ENCODE measurements at regions not wholly inside any gene's neighbourhood (a gene's known extent, or its start where the extent isn't known, plus 50 kb on each side); places are given as distances from the start of the nearest gene placed in this dataset.

DNA sequence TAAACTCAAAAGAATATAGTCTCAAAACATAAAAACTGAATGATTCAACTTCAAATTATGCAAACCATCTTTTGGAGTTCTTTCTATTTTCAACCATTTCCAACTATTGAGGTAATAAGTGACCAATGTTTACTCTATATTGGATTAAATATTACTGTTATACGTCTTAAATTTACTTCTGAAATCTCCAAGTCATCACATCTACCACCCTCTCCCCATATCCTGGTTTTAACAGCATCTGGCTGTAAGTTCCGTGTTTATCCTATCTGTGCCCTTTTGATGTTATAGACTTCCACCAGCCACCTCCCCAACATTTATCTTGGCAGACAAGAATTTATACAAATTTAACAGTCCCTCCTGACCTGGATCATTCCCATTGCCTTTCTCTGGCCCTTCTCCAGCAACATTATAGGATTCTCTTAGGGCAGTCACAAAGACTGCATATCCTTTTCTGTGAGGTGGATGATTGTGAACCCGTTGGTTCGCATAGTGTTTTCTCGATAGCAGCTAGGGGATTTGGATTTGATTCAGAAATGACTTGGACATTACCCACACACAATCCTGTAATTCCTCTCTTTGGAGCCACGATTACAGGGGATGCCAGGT is 313.4 kb upstream of the FMN2 start:
- intact Hi-C loops (cut with micrococcal nuclease), result no loop called here
- Mint-ChIP-seq H3K4me3 (no peak overlapping the region), H3K27ac (no peak overlapping the region), H3K36me3 (no peaks in the 10 kb centered on the region), H3K27me3 (ENCODE audit: low read depth in 3 of 3) (no peaks in the 10 kb centered on the region), H3K4me1 (no peaks in the 10 kb centered on the region), H3K9me3 (peaks cover 3 to 12% (median 7%) of the 10 kb centered on the region in 7 donors)
- no peak overlapping the region for H3K4me3 ChIP-seq (replicated peaks in 1 of 3; ENCODE audit: low read depth in 2 of 3, low read length in 3 of 3)
- H3K4me2 ChIP-seq (replicated peaks; ENCODE audit: extremely low read depth, low read length, poor library complexity, severe bottlenecking), result no peak overlapping the region
- no peak overlapping the region for H2AFZ ChIP-seq (ENCODE audit: insufficient read depth, low read depth, low read length, poor library complexity, severe bottlenecking)
- no peaks in the 10 kb centered on the region for H4K20me1 ChIP-seq (ENCODE audit: insufficient read depth, low read length)
- no peak for DNase-seq
- no peak overlapping the region for H3K9ac ChIP-seq (ENCODE audit: insufficient read depth, low read length, poor library complexity, severe bottlenecking)
- TF ChIP-seq, protein P1, sequence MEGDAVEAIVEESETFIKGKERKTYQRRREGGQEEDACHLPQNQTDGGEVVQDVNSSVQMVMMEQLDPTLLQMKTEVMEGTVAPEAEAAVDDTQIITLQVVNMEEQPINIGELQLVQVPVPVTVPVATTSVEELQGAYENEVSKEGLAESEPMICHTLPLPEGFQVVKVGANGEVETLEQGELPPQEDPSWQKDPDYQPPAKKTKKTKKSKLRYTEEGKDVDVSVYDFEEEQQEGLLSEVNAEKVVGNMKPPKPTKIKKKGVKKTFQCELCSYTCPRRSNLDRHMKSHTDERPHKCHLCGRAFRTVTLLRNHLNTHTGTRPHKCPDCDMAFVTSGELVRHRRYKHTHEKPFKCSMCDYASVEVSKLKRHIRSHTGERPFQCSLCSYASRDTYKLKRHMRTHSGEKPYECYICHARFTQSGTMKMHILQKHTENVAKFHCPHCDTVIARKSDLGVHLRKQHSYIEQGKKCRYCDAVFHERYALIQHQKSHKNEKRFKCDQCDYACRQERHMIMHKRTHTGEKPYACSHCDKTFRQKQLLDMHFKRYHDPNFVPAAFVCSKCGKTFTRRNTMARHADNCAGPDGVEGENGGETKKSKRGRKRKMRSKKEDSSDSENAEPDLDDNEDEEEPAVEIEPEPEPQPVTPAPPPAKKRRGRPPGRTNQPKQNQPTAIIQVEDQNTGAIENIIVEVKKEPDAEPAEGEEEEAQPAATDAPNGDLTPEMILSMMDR (IDR thresholded peaks at IDR 0.05), result no peak
- H3K36me3 ChIP-seq (replicated peaks in 1 of 2; ENCODE audit: control insufficient read depth in 1 of 2, insufficient read depth in 2 of 2, low read length in 2 of 2), result no peaks in the 10 kb centered on the region
- peaks cover 4 to 7% of the 10 kb centered on the region in 2 donors for H3K9me3 ChIP-seq (replicated peaks in 1 of 2; ENCODE audit: control insufficient read depth in 1 of 2, insufficient read depth in 1 of 2, low read length in 2 of 2)
- H3K4me1 ChIP-seq (ENCODE audit: control insufficient read depth in 1 of 2, insufficient read depth in 2 of 2, low read length in 2 of 2), result no peaks in the 10 kb centered on the region
- 92% methylated on average over 1 of the region's 6 CpGs for whole genome bisulfite sequencing (ENCODE audit: insufficient coverage)
- H3K79me2 ChIP-seq (ENCODE audit: insufficient read depth, low read length), result no peaks in the 10 kb centered on the region
- H3K27ac ChIP-seq (ENCODE audit: low read depth in 1 of 2, low read length in 2 of 2), result no peak overlapping the region
- no peaks in the 10 kb centered on the region for H3K27me3 ChIP-seq (ENCODE audit: control insufficient read depth in 2 of 2, insufficient read depth in 2 of 2, low read length in 2 of 2)

DNA sequence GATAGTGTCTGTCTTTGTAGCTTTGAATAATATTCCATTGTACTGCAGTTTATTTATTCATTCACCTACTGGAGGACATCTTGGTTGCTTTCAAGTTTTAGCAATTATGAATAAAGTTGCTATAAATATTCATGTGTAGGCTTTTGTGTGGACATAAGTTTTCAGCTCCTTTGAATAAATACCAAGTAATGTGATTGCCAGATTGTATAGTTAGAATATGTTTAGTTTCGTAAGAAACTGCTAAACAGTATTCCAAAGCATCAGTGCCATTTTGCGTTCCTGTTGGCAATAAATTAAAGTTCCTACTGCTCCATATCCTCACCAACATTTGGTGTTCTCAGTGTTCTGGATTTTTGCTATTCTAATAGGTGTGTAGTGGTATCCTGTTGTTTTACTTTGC is 311.7 kb upstream of the FMN2 start:
- Histone ChIP-seq H3K9ac (ENCODE audit: insufficient read depth, low read length, poor library complexity, severe bottlenecking) (no peak overlapping the region), H3K79me2 (ENCODE audit: insufficient read depth, low read length) (no peaks in the 10 kb centered on the region), H3K4me1 (ENCODE audit: control insufficient read depth in 1 of 2, insufficient read depth in 2 of 2, low read length in 2 of 2) (no peaks in the 10 kb centered on the region), H3K4me3 (replicated peaks in 1 of 3; ENCODE audit: low read depth in 2 of 3, low read length in 3 of 3) (no peak overlapping the region), H3K36me3 (replicated peaks in 1 of 2; ENCODE audit: control insufficient read depth in 1 of 2, insufficient read depth in 2 of 2, low read length in 2 of 2) (no peaks in the 10 kb centered on the region), H3K27ac (ENCODE audit: low read depth in 1 of 2, low read length in 2 of 2) (no peak overlapping the region), H2AFZ (ENCODE audit: insufficient read depth, low read depth, low read length, poor library complexity, severe bottlenecking) (no peak overlapping the region), H3K9me3 (replicated peaks in 1 of 2; ENCODE audit: control insufficient read depth in 1 of 2, insufficient read depth in 1 of 2, low read length in 2 of 2) (peaks cover 4 to 7% of the 10 kb centered on the region in 2 donors), H3K4me2 (replicated peaks; ENCODE audit: extremely low read depth, low read length, poor library complexity, severe bottlenecking) (no peak overlapping the region), H3K27me3 (ENCODE audit: control insufficient read depth in 2 of 2, insufficient read depth in 2 of 2, low read length in 2 of 2) (no peaks in the 10 kb centered on the region), H4K20me1 (ENCODE audit: insufficient read depth, low read length) (no peaks in the 10 kb centered on the region)
- TF ChIP-seq, protein P1 (IDR thresholded peaks at IDR 0.05), result no peak
- H3K27ac Mint-ChIP-seq, result no peak overlapping the region
- intact Hi-C loops (cut with micrococcal nuclease), result no loop called here
- H3K27me3 Mint-ChIP-seq (ENCODE audit: low read depth in 3 of 3), result peaks cover 0 to 3% (median 0%) of the 10 kb centered on the region in 3 donors
- peaks cover 3 to 14% (median 7%) of the 10 kb centered on the region in 7 donors for H3K9me3 Mint-ChIP-seq
- no peaks in the 10 kb centered on the region for H3K36me3 Mint-ChIP-seq
- WGBS (ENCODE audit: insufficient coverage), result no CpG with 5 or more reads among the region's 2 CpGs
- no peak for DNase-seq
- no peaks in the 10 kb centered on the region for H3K4me1 Mint-ChIP-seq
- no peak overlapping the region for H3K4me3 Mint-ChIP-seq

Measured in CD14-positive monocyte (primary cell).